ENCODE measurements at regions not wholly inside any gene's neighbourhood (a gene's known extent, or its start where the extent isn't known, plus 50 kb on each side); places are given as distances from the start of the nearest gene placed in this dataset.

DNA sequence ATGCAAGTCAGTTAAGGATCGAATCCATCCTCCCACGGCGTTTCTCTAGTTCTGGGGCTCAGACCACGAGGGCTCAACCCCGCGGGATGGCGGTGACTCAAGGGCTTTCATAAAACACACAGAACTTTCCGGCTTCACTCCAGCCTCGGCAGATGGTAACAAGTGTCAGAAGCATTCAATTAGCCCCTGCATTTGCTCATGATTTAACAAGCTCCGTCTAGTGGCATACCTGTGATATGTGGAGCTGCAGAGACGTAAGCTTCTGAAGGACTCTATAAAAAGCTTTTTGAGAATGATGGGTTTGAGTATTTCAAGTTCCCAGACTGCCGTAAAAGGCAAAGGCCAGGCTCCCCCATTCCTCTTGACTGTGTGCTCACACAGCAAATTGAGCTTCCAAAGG is 91.3 kb upstream of the SEC14L1 start:
- TF ChIP-seq, protein P1, sequence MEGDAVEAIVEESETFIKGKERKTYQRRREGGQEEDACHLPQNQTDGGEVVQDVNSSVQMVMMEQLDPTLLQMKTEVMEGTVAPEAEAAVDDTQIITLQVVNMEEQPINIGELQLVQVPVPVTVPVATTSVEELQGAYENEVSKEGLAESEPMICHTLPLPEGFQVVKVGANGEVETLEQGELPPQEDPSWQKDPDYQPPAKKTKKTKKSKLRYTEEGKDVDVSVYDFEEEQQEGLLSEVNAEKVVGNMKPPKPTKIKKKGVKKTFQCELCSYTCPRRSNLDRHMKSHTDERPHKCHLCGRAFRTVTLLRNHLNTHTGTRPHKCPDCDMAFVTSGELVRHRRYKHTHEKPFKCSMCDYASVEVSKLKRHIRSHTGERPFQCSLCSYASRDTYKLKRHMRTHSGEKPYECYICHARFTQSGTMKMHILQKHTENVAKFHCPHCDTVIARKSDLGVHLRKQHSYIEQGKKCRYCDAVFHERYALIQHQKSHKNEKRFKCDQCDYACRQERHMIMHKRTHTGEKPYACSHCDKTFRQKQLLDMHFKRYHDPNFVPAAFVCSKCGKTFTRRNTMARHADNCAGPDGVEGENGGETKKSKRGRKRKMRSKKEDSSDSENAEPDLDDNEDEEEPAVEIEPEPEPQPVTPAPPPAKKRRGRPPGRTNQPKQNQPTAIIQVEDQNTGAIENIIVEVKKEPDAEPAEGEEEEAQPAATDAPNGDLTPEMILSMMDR (IDR thresholded peaks at IDR 0.05): no peak
- no peak for TF ChIP-seq POLR2A (IDR thresholded peaks at IDR 0.05)

Data from ovary (tissue), 3 donors.